Esophagus squamous epithelium (tissue), 5 donors: ENCODE measurements at regions not wholly inside any gene's neighbourhood (a gene's known extent, or its start where the extent isn't known, plus 50 kb on each side); places are given as distances from the start of the nearest gene placed in this dataset.

Source experiments
- DNase-seq: peaks from one replicate; lab custom pipeline; 2025; lab: John Stamatoyannopoulos, UW
- H3K27ac ChIP-seq, 4 donors: fragments of 200-600 bp; sonication (generic); one replicate each; pipeline ENCODE4 v1.5.1; 2016 to 2019; ENCODE audit warnings: mild to moderate bottlenecking in 1 of 4
- H3K27me3 ChIP-seq, 4 donors: fragments of 200-600 bp; sonication (generic); 1 replicate in 3 of 4; 2 replicates in 1 of 4; pipeline versions ENCODE4 v1.5.1 to v1.6.0; 2017 to 2021; ENCODE audit warnings: antibody characterized with exemption in 1 of 4
- H3K36me3 ChIP-seq, 3 donors: fragments of 200-600 bp; sonication (generic); one replicate each; pipeline ENCODE4 v1.5.1; 2016 to 2019
- H3K4me1 ChIP-seq, 3 donors: fragments of 200-600 bp; sonication (generic); one replicate each; pipeline ENCODE4 v1.5.1; 2017 to 2019
- H3K4me3 ChIP-seq, 4 donors: fragments of 200-600 bp; sonication (generic); 1 replicate in 3 of 4; 2 replicates in 1 of 4; pipeline ENCODE4 v1.5.1; 2016 to 2019; ENCODE audit warnings: mild to moderate bottlenecking in 2 of 4, moderate library complexity in 1 of 4
- H3K9me3 ChIP-seq, 3 donors: fragments of 200-600 bp; sonication (generic); one replicate each; pipeline ENCODE4 v1.5.1; 2016 to 2019
- POLR2A ChIP-seq, 4 donors: fragments of 450-650 bp; IDR thresholded peaks; one replicate each; pipeline ENCODE4 v1.6.1; 2017; ENCODE audit warnings: antibody characterized with exemption in 4 of 4, mild to moderate bottlenecking in 4 of 4, moderate library complexity in 3 of 4
- WGBS, 2 donors: methylation state at CpG; one replicate each; pipeline ENCODE4 v1.1.5; 2018; 5-methylcytosine and 5-hydroxymethylcytosine counted together
- intact Hi-C: fragments of 100-400 bp; cut with DNase I; formaldehyde crosslinking; loops from one replicate; pipeline ENCODE4 v1.15.0; 2022
- TF ChIP-seq, protein P1 (sequence below), 6 experiments: fragments of 450-650 bp in 4 of 6; fragments of 200-600 bp in 2 of 6; sonication (generic) in 2 of 6; IDR thresholded peaks; one replicate each; pipeline ENCODE4 v1.5.1; 2016 to 2019; ENCODE audit warnings: antibody characterized with exemption in 6 of 6, mild to moderate bottlenecking in 4 of 6, moderate library complexity in 4 of 6
- donor health status: DM: yes; HTN: yes; CAD: no.

DNA sequence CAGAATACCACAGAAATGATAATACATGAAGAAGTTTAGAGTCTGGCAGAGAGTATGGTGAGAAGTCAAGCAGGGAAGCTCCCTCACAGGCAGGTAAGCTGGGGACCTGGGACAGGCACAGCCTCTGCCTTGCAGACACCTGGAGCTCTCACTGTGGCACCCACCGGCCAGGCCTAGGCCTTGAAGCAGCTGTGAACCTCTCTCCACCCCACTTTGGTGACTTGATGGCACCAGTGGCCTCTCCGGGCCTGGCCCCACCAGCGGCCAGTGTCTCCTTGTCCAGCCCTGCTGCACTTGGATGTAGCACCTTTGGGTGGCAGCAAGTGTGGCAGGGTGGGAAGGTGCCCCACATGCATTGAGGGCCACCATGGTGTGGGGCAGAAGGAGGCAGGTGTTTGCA lies 330.5 kb downstream of the NPR3 start:
- H3K4me3 ChIP-seq: no peak overlapping the region
- H3K9me3 ChIP-seq: peaks cover 0 to 16% (median 14%) of the 10 kb centered on the region in 3 donors
- no peaks in the 10 kb centered on the region for H3K27me3 ChIP-seq
- H3K36me3 ChIP-seq: no peaks in the 10 kb centered on the region
- H3K4me1 ChIP-seq: no peaks in the 10 kb centered on the region
- TF ChIP-seq POLR2A (IDR thresholded peaks at IDR 0.05): no peak
- TF ChIP-seq, protein P1, sequence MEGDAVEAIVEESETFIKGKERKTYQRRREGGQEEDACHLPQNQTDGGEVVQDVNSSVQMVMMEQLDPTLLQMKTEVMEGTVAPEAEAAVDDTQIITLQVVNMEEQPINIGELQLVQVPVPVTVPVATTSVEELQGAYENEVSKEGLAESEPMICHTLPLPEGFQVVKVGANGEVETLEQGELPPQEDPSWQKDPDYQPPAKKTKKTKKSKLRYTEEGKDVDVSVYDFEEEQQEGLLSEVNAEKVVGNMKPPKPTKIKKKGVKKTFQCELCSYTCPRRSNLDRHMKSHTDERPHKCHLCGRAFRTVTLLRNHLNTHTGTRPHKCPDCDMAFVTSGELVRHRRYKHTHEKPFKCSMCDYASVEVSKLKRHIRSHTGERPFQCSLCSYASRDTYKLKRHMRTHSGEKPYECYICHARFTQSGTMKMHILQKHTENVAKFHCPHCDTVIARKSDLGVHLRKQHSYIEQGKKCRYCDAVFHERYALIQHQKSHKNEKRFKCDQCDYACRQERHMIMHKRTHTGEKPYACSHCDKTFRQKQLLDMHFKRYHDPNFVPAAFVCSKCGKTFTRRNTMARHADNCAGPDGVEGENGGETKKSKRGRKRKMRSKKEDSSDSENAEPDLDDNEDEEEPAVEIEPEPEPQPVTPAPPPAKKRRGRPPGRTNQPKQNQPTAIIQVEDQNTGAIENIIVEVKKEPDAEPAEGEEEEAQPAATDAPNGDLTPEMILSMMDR (IDR thresholded peaks at IDR 0.05): no peak
- no peak for DNase-seq
- 95% methylated on average over 3 of the region's 3 CpGs; no CpG with 5 or more reads in 1 of the 2 donors for WGBS, 2 donors
- intact Hi-C loops: no loop called here
- no peak overlapping the region for H3K27ac ChIP-seq

DNA sequence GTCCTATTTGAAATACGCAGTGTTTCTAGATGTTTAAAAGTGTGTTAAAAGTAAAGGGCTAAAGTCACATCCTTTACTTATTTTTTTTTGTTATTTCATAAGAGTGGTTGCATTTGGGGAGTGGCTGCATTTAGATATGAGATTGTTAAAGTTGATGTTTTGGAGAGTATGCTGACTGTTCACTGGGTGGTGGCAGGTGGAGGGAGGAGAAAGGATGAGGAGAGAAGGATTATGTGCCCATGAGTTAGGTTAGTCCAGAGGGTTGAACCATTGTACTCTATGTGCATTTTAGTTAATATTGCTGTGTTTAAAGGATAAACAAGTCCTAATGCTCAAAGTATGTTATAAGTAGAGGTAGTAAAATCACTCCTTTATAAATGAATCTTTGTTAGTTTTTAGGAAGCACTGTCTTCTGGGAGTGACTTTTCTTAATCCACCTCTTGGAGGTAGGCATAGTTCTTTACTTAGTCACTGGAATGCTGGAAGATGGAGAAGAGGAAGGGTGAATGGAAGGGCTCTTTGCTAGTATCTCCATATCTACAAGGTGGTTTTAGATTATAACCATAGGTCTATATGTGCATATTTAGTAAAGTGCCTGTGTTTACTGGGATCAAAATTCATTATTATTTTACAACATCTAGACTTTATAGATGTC lies 332.3 kb downstream of the NPR3 start:
- no peaks in the 10 kb centered on the region for H3K27me3 ChIP-seq
- no peak overlapping the region for H3K27ac ChIP-seq
- TF ChIP-seq, protein P1 (IDR thresholded peaks at IDR 0.05): no peak
- TF ChIP-seq POLR2A (IDR thresholded peaks at IDR 0.05): no peak
- no peaks in the 10 kb centered on the region for H3K36me3 ChIP-seq
- H3K9me3 ChIP-seq: peaks cover 0 to 16% (median 14%) of the 10 kb centered on the region in 3 donors
- no peak overlapping the region for H3K4me3 ChIP-seq
- 59 to 96% methylated on average over 1 of the region's 1 CpG for WGBS, 2 donors
- H3K4me1 ChIP-seq: no peaks in the 10 kb centered on the region
- no peak for DNase-seq
- intact Hi-C loops: no loop called here

DNA sequence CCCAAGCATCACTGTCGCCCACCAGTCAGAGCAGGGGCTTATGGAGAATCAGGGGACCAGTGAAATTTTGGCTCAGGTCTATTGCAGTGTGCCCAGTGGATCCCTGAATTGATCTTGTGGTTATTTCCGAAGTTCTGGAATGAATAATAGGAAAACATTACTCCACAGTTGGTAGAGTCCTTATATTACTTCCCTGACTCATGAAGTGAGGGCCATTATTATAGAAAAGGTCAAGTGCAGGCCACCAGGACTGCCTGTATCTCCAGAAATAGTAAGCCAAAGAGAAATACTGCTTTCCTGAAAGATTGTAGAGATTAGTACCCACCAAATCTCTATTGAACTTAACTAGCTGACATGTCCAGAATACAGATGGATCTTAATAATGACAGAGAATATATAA lies 335.0 kb downstream of the NPR3 start:
- Histone ChIP-seq H3K27me3 (no peaks in the 10 kb centered on the region), H3K36me3 (no peaks in the 10 kb centered on the region), H3K9me3 (peaks cover 0 to 8% (median 5%) of the 10 kb centered on the region in 3 donors), H3K27ac (no peak overlapping the region), H3K4me1 (peaks cover 0 to 9% (median 0%) of the 10 kb centered on the region in 3 donors), H3K4me3 (no peak overlapping the region)
- 75 to 89% methylated on average over 1 to 2 of the region's 2 CpGs for WGBS, 2 donors
- intact Hi-C loops: no loop called here
- DNase-seq: no peak
- no peak for TF ChIP-seq POLR2A (IDR thresholded peaks at IDR 0.05)

DNA sequence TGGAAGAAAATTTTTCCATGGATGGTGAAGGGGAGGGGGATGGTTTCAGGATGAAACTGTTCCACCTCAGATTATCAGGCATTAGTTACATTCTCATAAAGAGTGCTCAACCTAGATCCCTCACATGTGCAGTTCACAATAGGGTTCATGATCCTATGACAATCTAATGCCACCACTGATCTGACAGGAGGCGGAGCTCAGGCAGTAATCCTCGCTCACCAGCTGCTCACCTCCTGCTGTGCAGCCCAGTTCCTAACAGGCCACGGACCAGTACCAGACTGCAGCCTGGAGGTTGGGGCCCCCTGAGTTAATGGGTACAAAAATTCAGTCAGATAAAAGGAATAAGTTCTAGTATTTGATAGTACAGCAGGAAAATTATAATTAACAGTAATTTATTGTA lies 337.2 kb downstream of the NPR3 start:
- intact Hi-C loops: no loop called here
- peaks cover 0 to 9% (median 0%) of the 10 kb centered on the region in 3 donors for H3K4me1 ChIP-seq
- H3K27ac ChIP-seq: no peak overlapping the region
- H3K4me3 ChIP-seq: no peak overlapping the region
- TF ChIP-seq POLR2A (IDR thresholded peaks at IDR 0.05): no peak
- TF ChIP-seq, protein P1 (IDR thresholded peaks at IDR 0.05): no peak
- no peaks in the 10 kb centered on the region for H3K9me3 ChIP-seq
- H3K27me3 ChIP-seq: no peaks in the 10 kb centered on the region
- no peaks in the 10 kb centered on the region for H3K36me3 ChIP-seq
- DNase-seq: no peak
- 83 to 84% methylated on average over 3 of the region's 3 CpGs for WGBS, 2 donors

DNA sequence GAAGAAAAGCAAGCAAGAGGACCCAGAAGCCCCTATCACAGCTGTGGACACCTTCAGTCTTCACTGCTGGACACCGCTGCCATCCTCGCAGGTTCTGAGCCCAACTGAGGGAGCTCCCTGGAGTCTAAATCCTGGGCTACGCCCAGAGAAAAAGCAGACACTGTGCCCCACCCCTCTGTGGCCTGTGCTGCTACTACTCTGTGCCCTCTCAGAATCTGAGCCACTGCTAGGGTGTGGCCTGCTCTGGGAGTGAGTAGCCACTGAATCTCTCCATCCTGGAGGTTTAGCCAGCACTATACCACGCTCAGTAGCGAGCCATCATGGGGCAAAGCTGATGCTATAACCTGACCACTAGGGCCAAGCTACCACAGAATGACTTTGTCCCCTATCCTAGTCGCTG lies 338.2 kb downstream of the NPR3 start:
- H3K27ac ChIP-seq: no peak overlapping the region
- H3K36me3 ChIP-seq: no peaks in the 10 kb centered on the region
- intact Hi-C loops: no loop called here
- H3K9me3 ChIP-seq: no peaks in the 10 kb centered on the region
- H3K4me3 ChIP-seq: no peak overlapping the region
- 67 to 77% methylated on average over 3 to 4 of the region's 6 CpGs for WGBS, 2 donors
- DNase-seq: no peak
- no peaks in the 10 kb centered on the region for H3K27me3 ChIP-seq
- peaks cover 0 to 9% (median 0%) of the 10 kb centered on the region in 3 donors for H3K4me1 ChIP-seq
- TF ChIP-seq, protein P1 (IDR thresholded peaks at IDR 0.05): no peak
- TF ChIP-seq POLR2A (IDR thresholded peaks at IDR 0.05): no peak
